HG03066 (cell line): ENCODE measurements at regions not wholly inside any gene's neighbourhood (a gene's known extent, or its start where the extent isn't known, plus 50 kb on each side); places are given as distances from the start of the nearest gene placed in this dataset.
"Not testable (repeated sequence)": the region's sequence is repeated elsewhere in the genome, so short reads cannot be mapped to it uniquely, and the experiment has no call there.

ENCODE experiments used
- ATAC-seq: cut with Tn5 transposase; IDR thresholded peaks from one replicate; pipeline ENCODE4 v1.9.1; 2021; ENCODE audit warnings: low read depth; ENCODE audit not compliant: unreplicated experiment

GRCh38 chr17:70320673-70321345 is 151.5 kb downstream of the KCNJ2 start:
- ATAC-seq, result no peak

- ATAC-seq, result no peak
Measured at GRCh38 chr17:70321352-70321751, 152.0 kb downstream of the KCNJ2 start.

- ATAC-seq, result no peak
Measured at GRCh38 chr17:70323269-70323668, 153.9 kb downstream of the KCNJ2 start.

- ATAC-seq, result no peak
Measured at GRCh38 chr17:70324031-70324430, 154.7 kb downstream of the KCNJ2 start.

GRCh38 chr17:70327279-70327678 is 157.9 kb downstream of the KCNJ2 start:
- ATAC-seq, result no peak

- no peak for ATAC-seq
Measured at GRCh38 chr17:70327723-70328122, 158.4 kb downstream of the KCNJ2 start.

- ATAC-seq, result no peak
Measured at GRCh38 chr17:70329721-70330120, 160.4 kb downstream of the KCNJ2 start.

GRCh38 chr17:70331066-70331465 is 161.7 kb downstream of the KCNJ2 start:
- ATAC-seq, result not testable (repeated sequence)

GRCh38 chr17:70332356-70333210 is 163.3 kb downstream of the KCNJ2 start:
- ATAC-seq, result no peak

- no peak for ATAC-seq
Measured at GRCh38 chr17:70336411-70336810, 167.1 kb downstream of the KCNJ2 start.

- ATAC-seq, result no peak
Measured at GRCh38 chr17:70338946-70339354, 169.6 kb downstream of the KCNJ2 start.

GRCh38 chr17:70343114-70343513 is 173.8 kb downstream of the KCNJ2 start:
- no peak for ATAC-seq

GRCh38 chr17:70344386-70345060 is 175.2 kb downstream of the KCNJ2 start:
- no peak for ATAC-seq

- ATAC-seq, result no peak
Measured at GRCh38 chr17:70345061-70345460, 175.7 kb downstream of the KCNJ2 start.

GRCh38 chr17:70352834-70353233 is 183.5 kb downstream of the KCNJ2 start:
- no peak for ATAC-seq

- ATAC-seq, result no peak
Measured at GRCh38 chr17:70353408-70354092, 184.2 kb downstream of the KCNJ2 start.

GRCh38 chr17:70355185-70355584 is 185.9 kb downstream of the KCNJ2 start:
- ATAC-seq, result no peak

GRCh38 chr17:70357190-70357589 is 187.9 kb downstream of the KCNJ2 start:
- no peak for ATAC-seq

- peak; percentile 66 for ATAC-seq
Measured at GRCh38 chr17:70365091-70365583, 195.8 kb downstream of the KCNJ2 start.

- ATAC-seq, result no peak
Measured at GRCh38 chr17:70366386-70366785, 197.1 kb downstream of the KCNJ2 start.

GRCh38 chr17:70368011-70368410 is 198.7 kb downstream of the KCNJ2 start:
- ATAC-seq, result no peak
